PC-3 (cell line): ENCODE measurements at regions not wholly inside any gene's neighbourhood (a gene's known extent, or its start where the extent isn't known, plus 50 kb on each side); places are given as distances from the start of the nearest gene placed in this dataset.
A peak's percentile ranks its signal among the peaks of the same experiment; 100 is the strongest.

ENCODE experiments used
- ATAC-seq: fragments of 200-7000 bp; cut with Tn5 transposase; 2 replicates; pipeline ENCODE4 v1.9.1; 2020; ENCODE audit warnings: mild to moderate bottlenecking, moderate library complexity
- BruUV-seq: library from RNA; stranded (reverse); fragments of 400-500 nt; replicated peaks from 2 replicates; lab custom pipeline; 2021; lab: Mats Ljungman, UMichigan
- CTCF ChIA-PET: fragments of 300-600 bp; sonication (Branson Sonifier 250); formaldehyde crosslinking; loops from one replicate; lab custom pipeline; 2022; ENCODE audit warnings: antibody characterized with exemption; lab: Charles Lee
- POLR2A ChIA-PET: fragments of 300-600 bp; sonication (Branson Sonifier 250); formaldehyde crosslinking; loops from one replicate; lab custom pipeline; 2022; ENCODE audit warnings: antibody characterized with exemption; ENCODE audit not compliant: unreplicated experiment; lab: Charles Lee
- DNase-seq: peaks from one replicate; pipeline ENCODE4 v3.0.0-alpha.2; 2015
- H2AFZ ChIP-seq: fragments of 300-600 bp; sonication (generic); 2 replicates; pipeline ENCODE4 v1.6.0; 2016; ENCODE audit warnings: antibody characterized with exemption, low read length
- H3F3A ChIP-seq: fragments of 300-600 bp; sonication (generic); one replicate; pipeline ENCODE4 v1.6.0; 2017; ENCODE audit warnings: antibody characterized with exemption, low read length, control low read depth, mild to moderate bottlenecking; ENCODE audit not compliant: unreplicated experiment
- H3K27ac ChIP-seq: fragments of 300-600 bp; sonication (generic); 2 replicates; pipeline ENCODE4 v1.5.1; 2016; ENCODE audit warnings: mild to moderate bottlenecking, low read length
- H3K27me3 ChIP-seq: fragments of 300-600 bp; sonication (generic); 2 replicates; pipeline ENCODE4 v1.6.1; 2016; ENCODE audit warnings: low read length, mixed read lengths
- H3K36me3 ChIP-seq: fragments of 300-600 bp; sonication (generic); 2 replicates; pipeline ENCODE4 v1.6.1; 2016; ENCODE audit warnings: low read depth, mixed run types, low read length, mixed read lengths
- H3K4me1 ChIP-seq: fragments of 300-600 bp; sonication (generic); 2 replicates; pipeline ENCODE4 v1.5.1; 2016; ENCODE audit warnings: low read length; ENCODE audit not compliant: insufficient read depth
- H3K4me2 ChIP-seq: fragments of 300-600 bp; sonication (generic); 2 replicates; pipeline ENCODE4 v1.6.0; 2016; ENCODE audit warnings: low read length
- H3K4me3 ChIP-seq: fragments of 300-600 bp; sonication (generic); 2 replicates; pipeline ENCODE4 v1.5.1; 2016; ENCODE audit warnings: mild to moderate bottlenecking, low read length, mixed read lengths
- H3K79me2 ChIP-seq: fragments of 300-600 bp; sonication (generic); 2 replicates; pipeline ENCODE4 v1.6.1; 2017; ENCODE audit warnings: low read length, mixed read lengths
- H3K9ac ChIP-seq: fragments of 300-600 bp; sonication (generic); 2 replicates; pipeline ENCODE4 v1.6.0; 2016; ENCODE audit warnings: mild to moderate bottlenecking, low read length
- H3K9me2 ChIP-seq: fragments of 300-600 bp; sonication (generic); replicated peaks from 2 replicates; pipeline ENCODE4 v1.6.1; 2016; ENCODE audit warnings: mixed run types, low read length, mixed read lengths
- H3K9me3 ChIP-seq: fragments of 300-600 bp; sonication (generic); 2 replicates; pipeline ENCODE4 v1.6.1; 2016; ENCODE audit warnings: low read length, mixed read lengths
- H4K20me1 ChIP-seq: fragments of 300-600 bp; sonication (generic); 2 replicates; pipeline ENCODE4 v1.6.1; 2016; ENCODE audit warnings: low read length, mixed read lengths
- CTCF ChIP-seq: fragments of 300-600 bp; sonication (generic); conservative IDR thresholded peaks from 2 replicates; pipeline ENCODE4 v1.5.1; 2017; ENCODE audit warnings: antibody characterized with exemption, low read depth, mild to moderate bottlenecking, low read length
- EZH2 ChIP-seq: fragments of 300-600 bp; sonication (generic); IDR thresholded peaks from one replicate; pipeline ENCODE4 v1.6.1; 2017; ENCODE audit warnings: antibody characterized with exemption, mild to moderate bottlenecking, low read length; ENCODE audit not compliant: unreplicated experiment
- EZH2phosphoT487 ChIP-seq: fragments of 300-600 bp; sonication (generic); IDR thresholded peaks from 2 replicates; pipeline ENCODE4 v1.6.1; 2018; ENCODE audit warnings: mild to moderate bottlenecking, antibody characterized with exemption, low read length, borderline replicate concordance
- intact Hi-C: fragments of 100-400 bp; cut with micrococcal nuclease; formaldehyde crosslinking; loops from 2 replicates; pipeline ENCODE4 v1.9.0; 2023

- H3K36me3 ChIP-seq: no peaks in the 10 kb centered on the region
- no TSS peak for BruUV-seq
- TF ChIP-seq CTCF (no peak), EZH2phosphoT487 (no peak), EZH2 (no peak)
Measured at GRCh38 chr14:82694820-82695219, 1161.2 kb upstream of the SEL1L start.

GRCh38 chr14:82704218-82704617, 1170.6 kb upstream of the SEL1L start:
- no peak for DNase-seq
- Histone ChIP-seq H2AFZ (no peak overlapping the region), H3K36me3 (no peaks in the 10 kb centered on the region), H3K79me2 (no peaks in the 10 kb centered on the region), H3K4me3 (no peak overlapping the region), H3K4me1 (no peaks in the 10 kb centered on the region), H3K27me3 (no peaks in the 10 kb centered on the region), H3F3A (no peaks in the 10 kb centered on the region), H3K4me2 (no peak overlapping the region), H3K9me2 (no peaks in the 10 kb centered on the region), H4K20me1 (no peaks in the 10 kb centered on the region), H3K27ac (no peak overlapping the region), H3K9ac (no peak overlapping the region), H3K9me3 (0 out of 2 replicates have a peak, but pooled peaks cover 14% of the 10 kb centered on the region)
- CTCF ChIA-PET: no interaction called here
- no peak for ATAC-seq
- BruUV-seq: no TSS peak
- intact Hi-C loops: no loop called here
- TF ChIP-seq CTCF (no peak), EZH2phosphoT487 (no peak), EZH2 (no peak)
- POLR2A ChIA-PET: no interaction called here

More at GRCh38 chr14:82694820-82695219, 1161.2 kb upstream of the SEL1L start:
- POLR2A ChIA-PET: no interaction called here
- Histone ChIP-seq H3K79me2 (no peaks in the 10 kb centered on the region), H3K9me3 (peaks cover 13% of the 10 kb centered on the region), H3K27ac (no peak overlapping the region), H4K20me1 (no peaks in the 10 kb centered on the region), H3K4me2 (no peak overlapping the region), H2AFZ (no peak overlapping the region), H3K27me3 (no peaks in the 10 kb centered on the region), H3K4me3 (no peak overlapping the region), H3K9ac (no peak overlapping the region), H3K9me2 (no peaks in the 10 kb centered on the region), H3F3A (no peaks in the 10 kb centered on the region), H3K4me1 (no peaks in the 10 kb centered on the region)
- CTCF ChIA-PET: no interaction called here
- ATAC-seq (no peak), DNase-seq (peak; percentile 39)
- intact Hi-C loops: no loop called here

- Histone ChIP-seq H3K79me2 (no peaks in the 10 kb centered on the region), H3K4me3 (no peak overlapping the region), H3K27me3 (no peaks in the 10 kb centered on the region), H3K9me2 (no peaks in the 10 kb centered on the region), H4K20me1 (no peaks in the 10 kb centered on the region), H2AFZ (no peak overlapping the region), H3K9me3 (0 out of 2 replicates have a peak, but pooled peaks cover 2% of the 10 kb centered on the region), H3K4me2 (no peak overlapping the region), H3F3A (no peaks in the 10 kb centered on the region), H3K4me1 (no peaks in the 10 kb centered on the region), H3K36me3 (no peaks in the 10 kb centered on the region), H3K27ac (no peak overlapping the region), H3K9ac (no peak overlapping the region)
- BruUV-seq: no TSS peak
- DNase-seq (peak; percentile 69), ATAC-seq (no peak)
- TF ChIP-seq CTCF (peak; percentile 87), EZH2phosphoT487 (no peak), EZH2 (no peak)
- CTCF ChIA-PET: no interaction called here
- intact Hi-C loops: no loop called here
- POLR2A ChIA-PET: no interaction called here
Measured at GRCh38 chr14:82710267-82710841, 1176.7 kb upstream of the SEL1L start.
